Neutrophil (primary cell): ENCODE measurements at regions not wholly inside any gene's neighbourhood (a gene's known extent, or its start where the extent isn't known, plus 50 kb on each side); places are given as distances from the start of the nearest gene placed in this dataset.

Experiments
- H3K27ac ChIP-seq: fragments of 200-600 bp; sonication (generic); 2 replicates; pipeline ENCODE4 v1.5.1; 2016; ENCODE audit warnings: mild to moderate bottlenecking, moderate library complexity
- H3K27me3 ChIP-seq: fragments of 200-600 bp; sonication (generic); 2 replicates; pipeline ENCODE4 v1.6.0; 2016; ENCODE audit warnings: mild to moderate bottlenecking
- H3K36me3 ChIP-seq: fragments of 200-600 bp; sonication (generic); 2 replicates; pipeline ENCODE4 v1.5.1; 2017
- H3K4me1 ChIP-seq, 2 experiments: fragments of 200-600 bp in 1 of 2; sonication (generic) in 1 of 2; 1 replicate in 1 of 2; 2 replicates in 1 of 2; pipeline versions ENCODE4 v1.5.1 to v1.6.1; 2013 to 2016; ENCODE audit warnings: low read depth in 1 of 2, low read length in 1 of 2, mild to moderate bottlenecking in 1 of 2, moderate library complexity in 1 of 2; ENCODE audit not compliant: control insufficient read depth in 1 of 2, insufficient read depth in 1 of 2
- H3K4me3 ChIP-seq, 2 experiments: fragments of 200-600 bp in 1 of 2; sonication (generic) in 1 of 2; 1 replicate in 1 of 2; 2 replicates in 1 of 2; pipeline ENCODE4 v1.5.1; 2013 to 2016; ENCODE audit warnings: low read depth in 1 of 2, low read length in 1 of 2, mild to moderate bottlenecking in 1 of 2, moderate library complexity in 1 of 2
- H3K9me3 ChIP-seq: fragments of 200-600 bp; sonication (generic); 2 replicates; pipeline ENCODE4 v1.5.1; 2016
- CTCF ChIP-seq: fragments of 200-600 bp; sonication (generic); IDR thresholded peaks from 2 replicates; pipeline ENCODE4 v1.5.1; 2016; ENCODE audit warnings: antibody characterized with exemption

GRCh38 chr10:62990126-62990525, 143.0 kb upstream of the NRBF2 start:
- H3K36me3 ChIP-seq, result no peaks in the 10 kb centered on the region
- no peak for TF ChIP-seq CTCF
- H3K27ac ChIP-seq, result no peak overlapping the region
- no peaks in the 10 kb centered on the region for H3K4me1 ChIP-seq
- H3K9me3 ChIP-seq, result no peaks in the 10 kb centered on the region
- peaks cover 22% of the 10 kb centered on the region for H3K27me3 ChIP-seq
- H3K4me3 ChIP-seq, result no peak overlapping the region

GRCh38 chr10:62985807-62986600, 147.1 kb upstream of the NRBF2 start:
- H3K36me3 ChIP-seq, result no peaks in the 10 kb centered on the region
- H3K9me3 ChIP-seq, result no peaks in the 10 kb centered on the region
- no peaks in the 10 kb centered on the region for H3K4me1 ChIP-seq
- H3K27ac ChIP-seq, result no peak overlapping the region
- peaks cover 8% of the 10 kb centered on the region for H3K27me3 ChIP-seq
- no peak overlapping the region for H3K4me3 ChIP-seq
- no peak for TF ChIP-seq CTCF

GRCh38 chr10:62981096-62981495, 152.0 kb upstream of the NRBF2 start:
- H3K9me3 ChIP-seq, result no peaks in the 10 kb centered on the region
- no peak for TF ChIP-seq CTCF
- H3K27me3 ChIP-seq, result no peaks in the 10 kb centered on the region
- no peak overlapping the region for H3K4me3 ChIP-seq
- H3K4me1 ChIP-seq, result no peaks in the 10 kb centered on the region
- H3K27ac ChIP-seq, result no peak overlapping the region
- H3K36me3 ChIP-seq, result no peaks in the 10 kb centered on the region

GRCh38 chr10:62980687-62981086, 152.4 kb upstream of the NRBF2 start:
- Histone ChIP-seq H3K36me3 (no peaks in the 10 kb centered on the region), H3K4me1 (no peaks in the 10 kb centered on the region), H3K4me3 (no peak overlapping the region), H3K9me3 (no peaks in the 10 kb centered on the region), H3K27ac (no peak overlapping the region), H3K27me3 (no peaks in the 10 kb centered on the region)
- TF ChIP-seq CTCF, result no peak

GRCh38 chr10:62979921-62980320, 153.2 kb upstream of the NRBF2 start:
- no peak for TF ChIP-seq CTCF
- Histone ChIP-seq H3K4me3 (no peak overlapping the region), H3K9me3 (no peaks in the 10 kb centered on the region), H3K27ac (no peak overlapping the region), H3K4me1 (no peaks in the 10 kb centered on the region), H3K27me3 (no peaks in the 10 kb centered on the region), H3K36me3 (no peaks in the 10 kb centered on the region)
